Stimulated activated CD4-positive, alpha-beta T cell treated with anti-CD3 and anti-CD28 coated beads, Interleukin-12 subunit alpha, Interleukin-12 subunit beta, amount 100 ng/mL, for 48 hours (primary cell): ENCODE measurements at regions not wholly inside any gene's neighbourhood (a gene's known extent, or its start where the extent isn't known, plus 50 kb on each side); places are given as distances from the start of the nearest gene placed in this dataset.

Source experiments
- DNase-seq, 3 donors: peaks; one replicate each; pipeline ENCODE4 v3.0.0-alpha.2; 2020; ENCODE audit warnings: low read depth in 2 of 3, low spot score in 1 of 3

GRCh38 chr2:23135481-23136100, 249.4 kb upstream of the KLHL29 start:
- DNase-seq, result no peak

GRCh38 chr2:23137166-23137565, 247.8 kb upstream of the KLHL29 start:
- no peak for DNase-seq

GRCh38 chr2:23138701-23139100, 246.3 kb upstream of the KLHL29 start:
- DNase-seq, result no peak

- no peak for DNase-seq
These were observed 239.5 kb upstream of the KLHL29 start for GRCh38 chr2:23145460-23145859.

- DNase-seq, result no peak
These were observed 239.0 kb upstream of the KLHL29 start for GRCh38 chr2:23146011-23146410.

- DNase-seq, result no peak
These were observed 236.6 kb upstream of the KLHL29 start for GRCh38 chr2:23148342-23148741.

GRCh38 chr2:23149777-23150176, 235.2 kb upstream of the KLHL29 start:
- DNase-seq, result no peak

GRCh38 chr2:23153484-23153883, 231.5 kb upstream of the KLHL29 start:
- no peak for DNase-seq

- DNase-seq, result no peak
These were observed 230.0 kb upstream of the KLHL29 start for GRCh38 chr2:23155022-23155421.

- DNase-seq, result no peak
These were observed 227.2 kb upstream of the KLHL29 start for GRCh38 chr2:23157812-23158211.

GRCh38 chr2:23158306-23158705, 226.7 kb upstream of the KLHL29 start:
- DNase-seq, result no peak

GRCh38 chr2:23159746-23160405, 225.1 kb upstream of the KLHL29 start:
- DNase-seq, result no peak

- DNase-seq, result no peak
These were observed 220.8 kb upstream of the KLHL29 start for GRCh38 chr2:23164173-23164572.

- DNase-seq, result no peak
These were observed 215.1 kb upstream of the KLHL29 start for GRCh38 chr2:23169896-23170295.

GRCh38 chr2:23171108-23171507, 213.9 kb upstream of the KLHL29 start:
- DNase-seq, result no peak

- DNase-seq, result no peak
These were observed 206.6 kb upstream of the KLHL29 start for GRCh38 chr2:23178396-23178795.

GRCh38 chr2:23183733-23184132, 201.2 kb upstream of the KLHL29 start:
- DNase-seq, result no peak

- no peak for DNase-seq
These were observed 186.5 kb upstream of the KLHL29 start for GRCh38 chr2:23198316-23199114.

GRCh38 chr2:23199115-23199918, 185.7 kb upstream of the KLHL29 start:
- DNase-seq, result peak in 1 of 3 donors; percentile 1

GRCh38 chr2:23200068-23200786, 184.8 kb upstream of the KLHL29 start:
- no peak for DNase-seq

GRCh38 chr2:23200787-23201114, 184.2 kb upstream of the KLHL29 start:
- no peak for DNase-seq
